ENCODE measurements at regions not wholly inside any gene's neighbourhood (a gene's known extent, or its start where the extent isn't known, plus 50 kb on each side); places are given as distances from the start of the nearest gene placed in this dataset.
A peak's percentile ranks its signal among the peaks of the same experiment; 100 is the strongest.

- TF ChIP-seq CTCF (IDR thresholded peaks at IDR 0.05; ENCODE audit: borderline replicate concordance, control extremely low read depth, extremely low read depth, insufficient read depth, missing control alignments), result no peak
- DNase-seq (ENCODE audit: low spot score), result no peak
- in situ Hi-C loops (cut with MboI; ENCODE audit: low sequenced_read_pairs, unreplicated experiment), result no loop called here
These were observed 300.0 kb upstream of the PUDP start for GRCh38 chrX:7447801-7448499.

GRCh38 chrX:7446815-7447214 lies 298.9 kb upstream of the PUDP start:
- in situ Hi-C loops (cut with MboI; ENCODE audit: low sequenced_read_pairs, unreplicated experiment), result no loop called here
- no peak for TF ChIP-seq CTCF (IDR thresholded peaks at IDR 0.05; ENCODE audit: borderline replicate concordance, control extremely low read depth, extremely low read depth, insufficient read depth, missing control alignments)
- no peak for DNase-seq (ENCODE audit: low spot score)

GRCh38 chrX:7444967-7445366 lies 297.0 kb upstream of the PUDP start:
- DNase-seq (ENCODE audit: low spot score), result peak; percentile 7
- TF ChIP-seq CTCF (IDR thresholded peaks at IDR 0.05; ENCODE audit: borderline replicate concordance, control extremely low read depth, extremely low read depth, insufficient read depth, missing control alignments), result no peak
- in situ Hi-C loops (cut with MboI; ENCODE audit: low sequenced_read_pairs, unreplicated experiment), result no loop called here

GRCh38 chrX:7441586-7441985 lies 293.6 kb upstream of the PUDP start:
- DNase-seq (ENCODE audit: low spot score), result no peak
- in situ Hi-C loops (cut with MboI; ENCODE audit: low sequenced_read_pairs, unreplicated experiment), result no loop called here
- no peak for TF ChIP-seq CTCF (IDR thresholded peaks at IDR 0.05; ENCODE audit: borderline replicate concordance, control extremely low read depth, extremely low read depth, insufficient read depth, missing control alignments)

GRCh38 chrX:7435822-7436221 lies 287.9 kb upstream of the PUDP start:
- in situ Hi-C loops (cut with MboI; ENCODE audit: low sequenced_read_pairs, unreplicated experiment), result no loop called here
- no peak for DNase-seq (ENCODE audit: low spot score)
- TF ChIP-seq CTCF (IDR thresholded peaks at IDR 0.05; ENCODE audit: borderline replicate concordance, control extremely low read depth, extremely low read depth, insufficient read depth, missing control alignments), result no peak

- in situ Hi-C loops (cut with MboI; ENCODE audit: low sequenced_read_pairs, unreplicated experiment), result no loop called here
These were observed 284.9 kb upstream of the PUDP start for GRCh38 chrX:7432901-7433300.

More at GRCh38 chrX:7432901-7433300, 284.9 kb upstream of the PUDP start:
- no peak for TF ChIP-seq CTCF (IDR thresholded peaks at IDR 0.05; ENCODE audit: borderline replicate concordance, control extremely low read depth, extremely low read depth, insufficient read depth, missing control alignments)
- DNase-seq (ENCODE audit: low spot score), result no peak

All from GM13976 (cell line).